C4-2B (cell line): ENCODE measurements at regions not wholly inside any gene's neighbourhood (a gene's known extent, or its start where the extent isn't known, plus 50 kb on each side); places are given as distances from the start of the nearest gene placed in this dataset.

ENCODE experiments used
- CTCF ChIP-seq: fragments of 450-650 bp; conservative IDR thresholded peaks from 2 replicates; pipeline ENCODE4 v1.5.1; 2017; ENCODE audit warnings: mild to moderate bottlenecking
- ZFX ChIP-seq: fragments of 450-650 bp; IDR thresholded peaks from 2 replicates; pipeline ENCODE4 v1.6.1; 2017

- TF ChIP-seq CTCF (no peak), ZFX (no peak)
These were observed 85.3 kb upstream of the DOCK9 start for GRCh38 chr13:99063178-99063577.
